ENCODE measurements at regions not wholly inside any gene's neighbourhood (a gene's known extent, or its start where the extent isn't known, plus 50 kb on each side); places are given as distances from the start of the nearest gene placed in this dataset.

GRCh38 chr2:128402911-128403670, 84.4 kb upstream of the HS6ST1 start:
- no TSS peak for BruUV-seq (replicated peaks)
- H3K9me2 ChIP-seq (replicated peaks; ENCODE audit: low read length), result no peaks in the 10 kb centered on the region
- no peak overlapping the region for H3K4me2 ChIP-seq (ENCODE audit: low read length)
- no peaks in the 10 kb centered on the region for H4K20me1 ChIP-seq (ENCODE audit: low read length)
- no peaks in the 10 kb centered on the region for H3F3A ChIP-seq (ENCODE audit: low read length, unreplicated experiment)
- no peaks in the 10 kb centered on the region for H3K27me3 ChIP-seq (ENCODE audit: low read length)
- CTCF ChIA-PET, result no interaction called here
- no peaks in the 10 kb centered on the region for H3K79me2 ChIP-seq (ENCODE audit: low read length)
- H2AFZ ChIP-seq (ENCODE audit: low read length), result no peak overlapping the region
- no peak overlapping the region for H3K9ac ChIP-seq (ENCODE audit: low read length)
- POLR2A ChIA-PET (ENCODE audit: unreplicated experiment), result no interaction called here
- intact Hi-C loops (cut with micrococcal nuclease), result no loop called here
- no peak for DNase-seq
- H3K36me3 ChIP-seq (ENCODE audit: low read depth, low read length), result no peaks in the 10 kb centered on the region
- no peak for TF ChIP-seq EZH2phosphoT487 (IDR thresholded peaks at IDR 0.05; ENCODE audit: borderline replicate concordance, low read length)
- no peak for TF ChIP-seq CTCF (conservative IDR thresholded peaks at IDR 0.05; ENCODE audit: low read depth, low read length)
- no peak for TF ChIP-seq EZH2 (IDR thresholded peaks at IDR 0.05; ENCODE audit: low read length, unreplicated experiment)
- no peaks in the 10 kb centered on the region for H3K4me1 ChIP-seq (ENCODE audit: insufficient read depth, low read length)
- no peaks in the 10 kb centered on the region for H3K9me3 ChIP-seq (ENCODE audit: low read length)
- no peak for ATAC-seq
- no peak overlapping the region for H3K27ac ChIP-seq (ENCODE audit: low read length)
- H3K4me3 ChIP-seq (ENCODE audit: low read length), result no peak overlapping the region

DNA sequence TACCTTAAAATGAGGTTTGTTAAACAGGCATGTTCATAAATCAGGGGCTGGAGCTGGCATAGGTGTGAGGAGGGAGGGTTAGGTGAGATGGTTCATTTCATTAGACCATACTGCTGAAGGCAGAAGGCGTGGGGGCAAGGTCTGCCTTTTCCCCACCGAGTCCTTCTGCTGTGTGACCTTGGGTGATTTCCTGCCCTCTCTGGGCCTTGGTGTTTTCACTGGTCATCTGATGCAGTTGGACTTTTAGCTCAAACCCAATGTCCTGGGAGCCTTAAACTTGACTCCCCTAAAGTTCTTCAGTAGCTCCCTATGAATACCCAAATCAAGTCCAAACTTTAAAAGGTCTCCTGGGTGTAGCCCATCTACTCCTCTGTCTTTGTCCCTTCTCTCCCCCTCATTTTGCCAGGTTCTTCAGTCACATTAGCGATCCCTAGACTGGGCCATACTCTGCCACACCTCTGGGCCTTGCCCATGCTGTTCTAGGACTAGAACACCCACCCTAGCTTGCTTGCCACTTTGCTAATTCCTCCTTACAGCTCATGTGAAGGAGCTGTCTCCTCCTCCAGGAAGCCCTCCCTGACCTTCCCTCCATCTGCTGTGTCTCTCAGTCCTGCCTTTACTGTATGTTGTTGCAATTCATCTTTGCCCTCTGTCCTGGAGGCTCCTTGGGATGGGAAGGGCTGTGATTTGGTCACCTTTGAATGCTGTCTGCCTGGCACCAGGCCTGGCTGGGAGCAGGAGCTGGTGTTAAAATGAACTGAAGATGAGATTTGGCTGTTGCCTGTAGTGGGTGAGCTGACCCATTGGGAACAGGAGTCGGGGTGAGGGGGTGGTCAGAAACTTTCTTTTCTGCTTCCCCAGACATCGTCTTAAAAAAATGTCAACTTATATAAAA, 85.4 kb upstream of the HS6ST1 start:
- Histone ChIP-seq H3K9ac (ENCODE audit: low read length) (no peak overlapping the region), H3K27me3 (ENCODE audit: low read length) (no peaks in the 10 kb centered on the region), H3K36me3 (ENCODE audit: low read depth, low read length) (no peaks in the 10 kb centered on the region), H3K9me3 (ENCODE audit: low read length) (no peaks in the 10 kb centered on the region), H3K9me2 (replicated peaks; ENCODE audit: low read length) (no peaks in the 10 kb centered on the region), H3K4me2 (ENCODE audit: low read length) (no peak overlapping the region), H3K27ac (ENCODE audit: low read length) (no peak overlapping the region), H3K4me3 (ENCODE audit: low read length) (no peak overlapping the region), H3F3A (ENCODE audit: low read length, unreplicated experiment) (no peaks in the 10 kb centered on the region), H3K79me2 (ENCODE audit: low read length) (no peaks in the 10 kb centered on the region), H3K4me1 (ENCODE audit: insufficient read depth, low read length) (peaks cover 9% of the 10 kb centered on the region), H2AFZ (ENCODE audit: low read length) (no peak overlapping the region), H4K20me1 (ENCODE audit: low read length) (no peaks in the 10 kb centered on the region)
- ChIA-PET CTCF (no interaction called here), POLR2A (ENCODE audit: unreplicated experiment) (no interaction called here)
- no peak for TF ChIP-seq EZH2 (IDR thresholded peaks at IDR 0.05; ENCODE audit: low read length, unreplicated experiment)
- TF ChIP-seq CTCF (conservative IDR thresholded peaks at IDR 0.05; ENCODE audit: low read depth, low read length), result no peak
- no peak for TF ChIP-seq EZH2phosphoT487 (IDR thresholded peaks at IDR 0.05; ENCODE audit: borderline replicate concordance, low read length)
- no peak for DNase-seq
- no TSS peak for BruUV-seq (replicated peaks)
- ATAC-seq, result no peak
- intact Hi-C loops (cut with micrococcal nuclease), result no loop called here
